B cell (primary cell): ENCODE measurements at regions not wholly inside any gene's neighbourhood (a gene's known extent, or its start where the extent isn't known, plus 50 kb on each side); places are given as distances from the start of the nearest gene placed in this dataset.

Experiments
- ATAC-seq: fragments of 200-7000 bp; cut with Tn5 transposase; one replicate; pipeline ENCODE4 v1.10.0; 2021; ENCODE audit warnings: low read depth, mild to moderate bottlenecking, moderate number of reproducible peaks, moderate library complexity
- CTCF ChIA-PET: fragments of 350-600 bp; sonication (Branson Sonifier 250); formaldehyde crosslinking; loops from one replicate; lab custom pipeline; 2021; ENCODE audit warnings: antibody characterized with exemption, inconsistent platforms; lab: Charles Lee
- POLR2A ChIA-PET: fragments of 350-600 bp; sonication (Branson Sonifier 250); formaldehyde crosslinking; loops from one replicate; lab custom pipeline; 2021; ENCODE audit warnings: antibody characterized with exemption; lab: Charles Lee
- DNase-seq: peaks from one replicate; pipeline ENCODE4 v3.0.0; 2013
- H2AFZ ChIP-seq: 2 replicates; pipeline ENCODE4 v1.6.1; 2012; ENCODE audit warnings: mild to moderate bottlenecking, low read depth, low read length; ENCODE audit not compliant: insufficient read depth, poor library complexity, severe bottlenecking
- H3K27ac ChIP-seq, 2 donors: 1 replicate in 1 of 2; 2 replicates in 1 of 2; pipeline ENCODE4 v1.5.1; 2012 to 2013; ENCODE audit warnings: low read length in 2 of 2, mild to moderate bottlenecking in 2 of 2, moderate library complexity in 1 of 2
- H3K27me3 ChIP-seq, 4 experiments: fragments of 200-600 bp in 1 of 4; sonication (generic) in 1 of 4; replicated peaks in 1 of 4; 1 replicate in 2 of 4; 2 replicates in 2 of 4; pipeline versions ENCODE4 v1.6.1 to v1.7.0; 2013 to 2016; ENCODE audit warnings: low read length in 3 of 4, mild to moderate bottlenecking in 2 of 4, mixed read lengths in 1 of 4, moderate library complexity in 1 of 4; ENCODE audit not compliant: insufficient read depth in 4 of 4, control insufficient read depth in 3 of 4; ENCODE audit errors: control extremely low read depth in 1 of 4
- H3K36me3 ChIP-seq, 2 experiments: replicated peaks in 1 of 2; 1 replicate in 1 of 2; 2 replicates in 1 of 2; pipeline versions ENCODE4 v1.6.1 to v1.7.1; 2013; ENCODE audit warnings: low read length in 1 of 2; ENCODE audit not compliant: insufficient read depth in 2 of 2, control insufficient read depth in 1 of 2; ENCODE audit errors: control extremely low read depth in 1 of 2, extremely low read depth in 1 of 2
- H3K4me1 ChIP-seq, 2 donors: fragments of 200-600 bp in 1 of 2; sonication (generic) in 1 of 2; 1 replicate in 1 of 2; 2 replicates in 1 of 2; pipeline versions ENCODE4 v1.5.1 to v1.6.1; 2013 to 2017; ENCODE audit warnings: low read length in 2 of 2; ENCODE audit not compliant: control insufficient read depth in 2 of 2, insufficient read depth in 2 of 2
- H3K4me2 ChIP-seq: replicated peaks from 2 replicates; pipeline ENCODE3; 2012; ENCODE audit warnings: mild to moderate bottlenecking, low read depth, low read length; ENCODE audit not compliant: poor library complexity, severe bottlenecking
- H3K4me3 ChIP-seq, 5 experiments: fragments of 200-600 bp in 1 of 5; sonication (generic) in 1 of 5; 1 replicate in 3 of 5; 2 replicates in 2 of 5; pipeline versions ENCODE4 v1.5.1 to v1.7.0; 2011 to 2016; ENCODE audit warnings: low read length in 4 of 5, mild to moderate bottlenecking in 4 of 5, low read depth in 2 of 5, control low read depth in 1 of 5, moderate library complexity in 1 of 5; ENCODE audit not compliant: insufficient read depth in 1 of 5; ENCODE audit errors: control extremely low read depth in 1 of 5, extremely low read depth in 1 of 5
- H3K79me2 ChIP-seq: fragments of 200-600 bp; sonication (generic); one replicate; pipeline ENCODE4 v1.6.0; 2016; ENCODE audit warnings: low read length; ENCODE audit not compliant: control insufficient read depth, insufficient read depth
- H3K9ac ChIP-seq: fragments of 200-600 bp; sonication (generic); 2 replicates; pipeline ENCODE4 v1.6.1; 2017; ENCODE audit warnings: mild to moderate bottlenecking, low read length, moderate library complexity
- H3K9me3 ChIP-seq, 3 donors: one replicate each; pipeline versions ENCODE4 v1.6.1 to v1.7.1; 2013; ENCODE audit warnings: low read length in 2 of 3; ENCODE audit not compliant: control insufficient read depth in 2 of 3, insufficient read depth in 1 of 3; ENCODE audit errors: control extremely low read depth in 1 of 3
- H4K20me1 ChIP-seq: 2 replicates; pipeline ENCODE4 v1.6.0; 2012; ENCODE audit warnings: mild to moderate bottlenecking, low read length; ENCODE audit not compliant: insufficient read depth, control insufficient read depth, poor library complexity, severe bottlenecking
- H3K27ac Mint-ChIP-seq: one replicate; pipeline ENCODE4 v1.8.0; 2021; ENCODE audit warnings: mixed read lengths
- H3K27me3 Mint-ChIP-seq: one replicate; pipeline ENCODE4 v1.8.0; 2021; ENCODE audit warnings: mixed read lengths
- H3K4me1 Mint-ChIP-seq: one replicate; pipeline ENCODE4 v1.8.0; 2021; ENCODE audit warnings: mixed read lengths
- H3K4me3 Mint-ChIP-seq: one replicate; pipeline ENCODE4 v1.8.0; 2021; ENCODE audit warnings: mixed read lengths
- H3K9me3 Mint-ChIP-seq: one replicate; pipeline ENCODE4 v1.8.0; 2022; ENCODE audit warnings: mixed read lengths; ENCODE audit not compliant: insufficient read depth
- EZH2 ChIP-seq: IDR thresholded peaks from 2 replicates; pipeline ENCODE4 v1.6.1; 2012; ENCODE audit warnings: borderline replicate concordance, low read depth, mild to moderate bottlenecking, moderate library complexity, low read length; ENCODE audit not compliant: insufficient read depth, poor library complexity, severe bottlenecking
- WGBS: methylation state at CpG from one replicate; pipeline ENCODE4 v1.1.5; 2013; ENCODE audit warnings: missing lambda C conversion rate; ENCODE audit not compliant: insufficient coverage; 5-methylcytosine and 5-hydroxymethylcytosine counted together
- intact Hi-C: fragments of 100-400 bp; cut with micrococcal nuclease; formaldehyde crosslinking; loops from one replicate; pipeline ENCODE4 v1.10.0; 2022
- TF ChIP-seq, protein P1 (sequence below): fragments of 200-600 bp; IDR thresholded peaks from one replicate; pipeline ENCODE4 v1.8.0; 2022; ENCODE audit warnings: antibody characterized with exemption, mild to moderate bottlenecking

DNA sequence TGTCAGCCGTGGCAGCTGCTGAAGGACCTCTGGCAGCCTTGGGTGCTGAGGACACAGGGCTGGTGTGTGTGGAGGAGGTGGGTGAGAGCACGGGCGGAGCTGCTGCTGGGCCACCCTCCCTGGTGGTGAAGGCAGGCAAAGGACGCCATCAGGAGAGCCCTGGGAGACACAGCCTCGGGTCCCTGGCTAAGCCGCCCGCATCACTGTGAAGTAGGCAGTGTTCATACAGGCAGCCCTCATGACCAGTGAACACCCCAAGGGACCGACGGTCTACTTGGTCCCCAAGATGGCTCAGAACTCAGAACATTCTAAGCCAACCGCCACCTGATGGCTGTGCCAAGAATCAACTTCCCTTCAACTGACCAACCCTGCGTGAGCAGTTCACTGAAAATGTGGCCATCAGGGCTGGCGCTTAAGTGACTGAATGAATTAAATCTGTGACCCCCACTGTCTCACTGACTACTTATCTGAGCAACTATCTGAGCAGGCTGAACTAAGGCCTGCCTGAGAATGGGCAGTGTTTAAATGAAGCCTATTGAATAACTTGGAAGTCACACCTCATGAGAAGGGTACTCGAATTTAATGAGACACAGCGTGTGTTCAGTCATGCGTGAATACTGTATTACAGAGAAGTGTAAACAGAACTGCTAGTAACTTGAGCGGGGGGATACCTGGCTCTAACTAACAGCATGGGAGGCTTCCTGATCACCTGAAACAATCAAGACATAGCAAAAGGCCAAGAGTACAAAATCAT is 54.7 kb upstream of the SIMC1 start:
- Histone ChIP-seq H3K4me3 (no peak overlapping the region), H3K9me3 (peaks cover 0 to 5% (median 3%) of the 10 kb centered on the region in 3 donors), H3K27me3 (peaks cover 0 to 4% (median 0%) of the 10 kb centered on the region in 4 experiments), H4K20me1 (no peaks in the 10 kb centered on the region), H2AFZ (no peak overlapping the region), H3K9ac (no peak overlapping the region), H3K36me3 (no peaks in the 10 kb centered on the region), H3K4me1 (no peaks in the 10 kb centered on the region), H3K79me2 (no peaks in the 10 kb centered on the region), H3K27ac (no peak overlapping the region), H3K4me2 (no peak overlapping the region)
- ChIA-PET CTCF (no interaction called here), POLR2A (no interaction called here)
- no peak overlapping the region for H3K4me3 Mint-ChIP-seq
- intact Hi-C loops: no loop called here
- 92% methylated on average over 14 of the region's 16 CpGs for WGBS
- ATAC-seq (no peak), DNase-seq (no peak)
- no peak overlapping the region for H3K27ac Mint-ChIP-seq
- H3K4me1 Mint-ChIP-seq: no peaks in the 10 kb centered on the region
- H3K27me3 Mint-ChIP-seq: peaks cover 30% of the 10 kb centered on the region
- no peak for TF ChIP-seq EZH2
- TF ChIP-seq, protein P1, sequence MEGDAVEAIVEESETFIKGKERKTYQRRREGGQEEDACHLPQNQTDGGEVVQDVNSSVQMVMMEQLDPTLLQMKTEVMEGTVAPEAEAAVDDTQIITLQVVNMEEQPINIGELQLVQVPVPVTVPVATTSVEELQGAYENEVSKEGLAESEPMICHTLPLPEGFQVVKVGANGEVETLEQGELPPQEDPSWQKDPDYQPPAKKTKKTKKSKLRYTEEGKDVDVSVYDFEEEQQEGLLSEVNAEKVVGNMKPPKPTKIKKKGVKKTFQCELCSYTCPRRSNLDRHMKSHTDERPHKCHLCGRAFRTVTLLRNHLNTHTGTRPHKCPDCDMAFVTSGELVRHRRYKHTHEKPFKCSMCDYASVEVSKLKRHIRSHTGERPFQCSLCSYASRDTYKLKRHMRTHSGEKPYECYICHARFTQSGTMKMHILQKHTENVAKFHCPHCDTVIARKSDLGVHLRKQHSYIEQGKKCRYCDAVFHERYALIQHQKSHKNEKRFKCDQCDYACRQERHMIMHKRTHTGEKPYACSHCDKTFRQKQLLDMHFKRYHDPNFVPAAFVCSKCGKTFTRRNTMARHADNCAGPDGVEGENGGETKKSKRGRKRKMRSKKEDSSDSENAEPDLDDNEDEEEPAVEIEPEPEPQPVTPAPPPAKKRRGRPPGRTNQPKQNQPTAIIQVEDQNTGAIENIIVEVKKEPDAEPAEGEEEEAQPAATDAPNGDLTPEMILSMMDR: no peak
- H3K9me3 Mint-ChIP-seq: peaks cover 1% of the 10 kb centered on the region

DNA sequence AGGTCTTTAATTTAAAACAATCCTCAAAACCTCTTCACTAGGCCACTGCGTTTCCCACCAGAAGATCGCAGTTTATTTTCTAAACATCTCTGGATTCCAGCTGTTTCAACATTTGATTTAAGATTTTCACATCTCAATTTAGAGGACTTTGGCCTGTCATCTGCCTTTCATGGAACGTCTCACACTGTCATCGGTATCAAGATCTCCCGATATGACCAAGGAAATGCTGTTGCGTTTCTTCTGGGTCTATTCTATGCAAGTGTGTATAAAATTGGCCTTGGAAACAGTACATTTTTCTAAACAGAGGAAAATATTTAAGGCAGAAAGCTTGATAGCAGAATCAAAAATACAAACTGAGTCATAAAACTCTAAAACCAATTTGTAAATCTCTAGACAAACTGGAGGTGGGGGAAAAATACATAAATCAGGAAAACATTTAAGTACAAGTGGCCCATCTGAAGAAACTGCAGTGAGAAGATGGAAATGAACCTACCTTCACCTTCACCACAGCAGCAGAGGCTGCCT is 53.6 kb upstream of the SIMC1 start:
- H3K79me2 ChIP-seq: no peaks in the 10 kb centered on the region
- no peak overlapping the region for H3K9ac ChIP-seq
- ATAC-seq (no peak), DNase-seq (no peak)
- H3K4me3 Mint-ChIP-seq: no peak overlapping the region
- intact Hi-C loops: no loop called here
- no peaks in the 10 kb centered on the region for H3K4me1 ChIP-seq
- H2AFZ ChIP-seq: no peak overlapping the region
- ChIA-PET POLR2A (no interaction called here), CTCF (no interaction called here)
- no peak overlapping the region for H3K27ac ChIP-seq
- no peak overlapping the region for H3K4me3 ChIP-seq
- H3K27ac Mint-ChIP-seq: no peak overlapping the region
- H3K27me3 ChIP-seq: peaks cover 0 to 4% (median 0%) of the 10 kb centered on the region in 4 experiments
- H4K20me1 ChIP-seq: no peaks in the 10 kb centered on the region
- no peaks in the 10 kb centered on the region for H3K9me3 Mint-ChIP-seq
- H3K36me3 ChIP-seq: no peaks in the 10 kb centered on the region
- H3K27me3 Mint-ChIP-seq: peaks cover 25% of the 10 kb centered on the region
- TF ChIP-seq EZH2: no peak
- TF ChIP-seq, protein P1: no peak
- H3K4me1 Mint-ChIP-seq: no peaks in the 10 kb centered on the region
- H3K9me3 ChIP-seq: no peaks in the 10 kb centered on the region
- no peak overlapping the region for H3K4me2 ChIP-seq
- WGBS: 100% methylated on average over 2 of the region's 6 CpGs
